GM21723 (cell line): ENCODE measurements at regions not wholly inside any gene's neighbourhood (a gene's known extent, or its start where the extent isn't known, plus 50 kb on each side); places are given as distances from the start of the nearest gene placed in this dataset.

Experiments used
- ATAC-seq: cut with Tn5 transposase; IDR thresholded peaks from one replicate; pipeline ENCODE4 v1.9.1; 2021; ENCODE audit warnings: mild to moderate bottlenecking, moderate library complexity; ENCODE audit not compliant: unreplicated experiment

DNA sequence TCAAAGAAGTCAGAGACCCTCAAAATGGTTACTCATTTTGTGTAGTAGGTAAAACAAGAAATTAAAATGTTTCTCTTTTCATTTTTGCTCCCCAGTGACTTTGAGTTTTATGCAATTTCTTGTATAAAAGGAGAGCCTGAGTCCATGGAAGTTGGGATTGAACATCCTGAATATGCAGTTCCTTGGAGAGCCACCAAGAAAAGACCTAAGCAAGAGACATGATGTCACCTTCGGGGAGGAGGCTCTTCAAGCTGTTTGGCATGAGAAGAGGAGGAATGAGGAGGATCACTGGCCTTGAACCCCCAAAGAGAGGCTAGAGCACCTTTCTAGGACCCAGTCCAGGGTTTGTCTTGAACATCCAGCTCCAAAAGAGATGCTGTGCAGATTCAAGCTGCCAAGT lies 62.3 kb upstream of the CALM2 start:
- no peak for ATAC-seq

- no peak for ATAC-seq
These were observed 61.3 kb upstream of the CALM2 start for GRCh38 chr2:47237375-47238334.

DNA sequence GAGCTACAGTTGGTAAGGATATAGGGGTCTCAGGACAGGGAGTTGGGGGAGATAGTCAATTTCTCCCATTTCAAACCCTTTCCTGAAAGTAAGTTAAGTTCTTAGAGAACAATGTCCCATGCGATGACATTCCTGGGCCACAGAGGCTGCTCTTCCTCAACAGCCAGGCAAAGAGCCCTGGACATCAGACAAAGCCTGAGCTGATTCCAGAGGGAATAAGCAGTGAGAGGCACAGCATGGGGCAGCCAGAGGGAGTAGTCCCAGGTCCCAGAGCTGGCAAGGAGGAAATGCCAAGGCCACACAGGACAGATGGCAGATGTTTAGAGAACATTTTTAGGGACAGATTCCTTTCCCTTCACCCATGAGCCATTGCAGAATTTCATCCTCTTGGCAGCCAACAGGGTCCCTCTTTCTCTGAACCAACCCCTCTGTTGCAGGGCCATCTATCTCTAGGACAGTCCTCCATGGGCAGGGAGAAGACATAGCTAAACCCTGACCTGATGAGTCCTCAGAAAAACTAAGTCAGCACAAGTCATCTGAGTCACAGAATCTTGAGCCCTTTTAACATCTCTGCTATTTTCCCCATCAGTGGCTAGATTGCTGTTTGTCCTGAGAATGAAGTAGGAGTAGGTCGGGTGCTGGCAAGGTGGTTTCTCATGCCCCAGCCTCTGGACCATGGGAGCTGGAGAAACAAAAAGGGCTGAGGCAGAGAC lies 60.3 kb upstream of the CALM2 start:
- no peak for ATAC-seq

- ATAC-seq = no peak
These were observed 58.8 kb upstream of the CALM2 start for GRCh38 chr2:47235132-47235531.

- no peak for ATAC-seq
These were observed 58.1 kb upstream of the CALM2 start for GRCh38 chr2:47234456-47234855.

DNA sequence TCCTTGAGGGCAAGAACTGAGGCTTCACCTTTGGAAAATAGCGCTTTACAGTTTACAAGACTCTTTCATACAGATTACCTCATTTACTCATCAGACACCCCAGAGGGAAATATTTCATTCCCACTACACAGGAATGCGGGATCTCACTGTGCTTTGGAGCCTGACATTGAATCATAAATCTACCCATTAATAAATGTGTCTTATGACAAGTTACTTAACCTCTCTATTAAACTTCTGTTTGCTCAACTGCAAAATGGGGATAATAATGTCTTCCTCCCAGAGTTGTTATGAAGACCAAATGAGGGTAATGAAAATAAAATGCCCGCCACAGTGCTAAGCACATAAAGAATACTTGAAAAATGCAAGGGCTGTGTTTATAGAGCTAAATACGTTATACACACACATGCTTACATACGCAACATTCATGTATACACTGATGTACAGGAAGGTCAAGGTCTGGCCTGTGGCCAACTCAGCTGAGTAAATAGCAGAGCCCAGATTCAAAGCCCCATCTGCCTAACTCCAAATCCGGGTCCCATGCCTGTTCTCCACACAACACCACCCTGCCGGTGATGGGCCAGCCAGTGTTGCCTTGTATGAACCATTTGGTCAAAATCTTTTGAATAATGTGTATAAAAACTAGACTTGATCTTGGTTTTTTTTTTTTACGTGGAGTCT lies 56.6 kb upstream of the CALM2 start:
- no peak for ATAC-seq

DNA sequence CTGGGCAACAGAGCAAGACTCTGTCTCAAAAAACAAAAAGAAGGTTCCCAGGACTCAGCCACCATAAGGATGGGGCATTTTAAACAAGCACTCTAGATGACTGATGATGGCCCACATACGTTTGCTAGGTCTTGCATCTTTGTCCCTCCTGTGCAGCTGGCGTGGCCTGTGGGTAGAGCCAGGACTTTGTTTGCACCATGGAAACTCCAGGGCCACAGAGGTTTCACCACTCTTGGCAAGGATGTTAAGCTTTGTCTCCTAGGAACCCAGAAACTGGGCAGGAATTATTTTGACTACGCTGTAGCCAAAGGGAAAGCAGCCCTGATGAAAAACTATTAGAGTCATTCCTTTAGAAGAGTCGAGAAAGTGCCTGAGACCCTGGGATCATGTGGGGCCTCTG lies 54.1 kb upstream of the CALM2 start:
- ATAC-seq = no peak

DNA sequence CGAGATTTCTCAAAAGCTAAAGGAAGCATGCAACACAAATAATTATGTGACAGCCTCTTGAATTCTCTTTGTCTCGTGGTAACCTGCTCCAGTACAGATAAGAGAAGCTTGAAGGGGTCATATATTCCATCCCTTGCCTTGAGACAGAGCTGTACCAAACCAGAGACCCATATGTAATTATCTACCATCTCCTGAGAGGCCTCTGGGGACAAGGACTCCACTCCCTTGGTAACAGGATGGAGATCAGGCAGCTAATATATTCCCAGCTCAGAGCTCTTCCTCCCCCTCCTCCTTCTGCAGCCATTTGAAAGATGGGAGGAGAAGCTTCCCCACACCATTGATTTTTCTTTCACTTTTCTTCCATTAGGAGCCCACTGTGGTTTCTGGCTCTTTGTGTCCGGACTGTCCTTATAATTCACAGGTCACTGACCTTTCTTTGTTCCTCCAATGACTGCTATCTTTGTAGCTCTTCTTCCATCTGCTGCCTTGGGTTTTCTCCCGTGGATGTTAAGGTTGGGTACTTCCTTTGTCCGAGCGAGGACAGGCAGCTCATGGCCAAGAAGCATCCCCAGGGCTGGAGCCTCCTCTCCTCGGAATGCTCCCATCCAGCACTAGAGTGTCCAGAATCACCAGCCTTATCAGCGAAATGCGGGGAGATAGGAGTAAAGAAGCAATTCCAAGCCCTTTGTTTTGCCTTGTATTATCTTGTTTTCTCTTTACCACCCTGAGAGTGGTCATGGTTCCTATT lies 51.4 kb upstream of the CALM2 start:
- ATAC-seq = no peak

DNA sequence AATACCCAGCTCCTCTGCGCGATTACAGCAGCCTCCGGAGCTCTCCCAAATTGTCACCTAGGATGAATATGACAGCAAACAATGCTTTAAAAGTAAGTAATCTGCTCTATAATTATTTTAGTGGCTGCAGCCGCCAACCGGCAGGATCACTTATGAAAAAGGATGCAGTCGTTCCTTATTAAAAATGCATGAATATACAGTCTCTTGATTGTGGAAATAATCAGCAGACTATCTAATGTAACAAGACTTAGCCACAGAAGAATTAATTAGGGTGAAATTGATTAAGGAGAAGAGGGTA lies 50.6 kb upstream of the CALM2 start:
- ATAC-seq = no peak

GRCh38 chr2:47226132-47226922 lies 50.0 kb upstream of the CALM2 start:
- no peak for ATAC-seq
